ENCODE measurements at regions not wholly inside any gene's neighbourhood (a gene's known extent, or its start where the extent isn't known, plus 50 kb on each side); places are given as distances from the start of the nearest gene placed in this dataset.

DNA sequence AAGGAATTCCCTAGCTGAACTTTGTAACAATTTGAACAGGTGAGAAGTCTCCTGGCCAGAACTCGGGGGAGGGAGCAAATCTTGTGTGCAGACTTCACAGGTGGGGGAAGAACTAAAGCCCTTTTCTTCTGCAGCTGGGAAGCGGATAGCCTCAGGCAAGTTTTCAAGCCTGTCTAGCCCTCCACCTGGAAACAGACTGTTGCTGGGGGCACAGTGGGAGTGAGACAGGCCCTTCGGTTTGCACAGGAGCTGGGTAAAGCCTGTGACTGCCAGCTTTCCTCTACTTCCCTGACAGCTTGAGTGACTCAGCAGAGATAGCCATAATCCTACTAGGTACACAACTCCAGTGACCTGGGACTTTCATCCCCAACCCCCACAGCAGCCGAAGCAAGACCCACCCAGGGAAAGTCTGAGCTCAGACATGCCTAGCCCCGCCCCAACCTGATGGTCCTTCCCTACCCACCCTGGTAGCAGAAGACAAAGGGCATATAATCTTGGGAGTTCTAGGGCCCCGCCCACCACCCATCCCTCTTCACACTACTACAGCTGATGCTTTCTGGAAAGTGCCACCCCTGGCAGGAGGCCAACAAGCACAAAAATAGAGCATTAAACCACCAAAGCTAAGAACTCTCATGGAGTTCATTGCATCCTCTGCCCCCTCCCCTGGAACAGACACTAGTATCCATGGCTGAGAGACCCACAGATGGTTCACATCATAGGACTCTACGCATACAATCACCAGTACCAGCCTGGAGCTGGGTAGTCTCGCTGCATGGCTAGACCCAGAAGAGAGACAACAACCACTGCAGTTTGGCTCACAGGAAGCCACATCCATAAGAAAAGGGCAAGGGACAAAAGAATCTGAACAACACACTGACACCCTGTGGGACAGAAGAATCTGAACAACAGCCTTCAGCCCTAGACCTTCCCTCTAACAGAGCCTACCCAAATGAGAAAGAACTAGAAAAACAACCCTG lies 479.0 kb downstream of the RAP2B start:
- TF ChIP-seq, protein P1, sequence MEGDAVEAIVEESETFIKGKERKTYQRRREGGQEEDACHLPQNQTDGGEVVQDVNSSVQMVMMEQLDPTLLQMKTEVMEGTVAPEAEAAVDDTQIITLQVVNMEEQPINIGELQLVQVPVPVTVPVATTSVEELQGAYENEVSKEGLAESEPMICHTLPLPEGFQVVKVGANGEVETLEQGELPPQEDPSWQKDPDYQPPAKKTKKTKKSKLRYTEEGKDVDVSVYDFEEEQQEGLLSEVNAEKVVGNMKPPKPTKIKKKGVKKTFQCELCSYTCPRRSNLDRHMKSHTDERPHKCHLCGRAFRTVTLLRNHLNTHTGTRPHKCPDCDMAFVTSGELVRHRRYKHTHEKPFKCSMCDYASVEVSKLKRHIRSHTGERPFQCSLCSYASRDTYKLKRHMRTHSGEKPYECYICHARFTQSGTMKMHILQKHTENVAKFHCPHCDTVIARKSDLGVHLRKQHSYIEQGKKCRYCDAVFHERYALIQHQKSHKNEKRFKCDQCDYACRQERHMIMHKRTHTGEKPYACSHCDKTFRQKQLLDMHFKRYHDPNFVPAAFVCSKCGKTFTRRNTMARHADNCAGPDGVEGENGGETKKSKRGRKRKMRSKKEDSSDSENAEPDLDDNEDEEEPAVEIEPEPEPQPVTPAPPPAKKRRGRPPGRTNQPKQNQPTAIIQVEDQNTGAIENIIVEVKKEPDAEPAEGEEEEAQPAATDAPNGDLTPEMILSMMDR (IDR thresholded peaks at IDR 0.05) = no peak
- TF ChIP-seq POLR2A (IDR thresholded peaks at IDR 0.05) = no peak

All from heart left ventricle (tissue), 13 donors.